Liver (tissue), 3 donors: ENCODE measurements at regions not wholly inside any gene's neighbourhood (a gene's known extent, or its start where the extent isn't known, plus 50 kb on each side); places are given as distances from the start of the nearest gene placed in this dataset.

Experiments used
- FOXA1 ChIP-seq: IDR thresholded peaks from 2 replicates; pipeline ENCODE4 v1.6.1; 2016; ENCODE audit warnings: antibody characterized with exemption
- GABPA ChIP-seq, 2 donors: IDR thresholded peaks in 1 of 2; conservative IDR thresholded peaks in 1 of 2; 2 replicates each; pipeline ENCODE4 v1.6.1; 2016; ENCODE audit warnings: antibody characterized with exemption in 2 of 2, mild to moderate bottlenecking in 1 of 2, moderate library complexity in 1 of 2
- TAF1 ChIP-seq: conservative IDR thresholded peaks from 2 replicates; pipeline ENCODE4 v1.6.1; 2016; ENCODE audit warnings: antibody characterized with exemption, mild to moderate bottlenecking
- TF ChIP-seq, protein P1 (sequence below): fragments of 150-350 bp; IDR thresholded peaks from 2 replicates; pipeline ENCODE4 v1.5.1; 2017; ENCODE audit warnings: improper control_type of control experiment, low read depth, low read length; ENCODE audit not compliant: missing input control
- donor health status: healthy.
- donor health status: healthy.

DNA sequence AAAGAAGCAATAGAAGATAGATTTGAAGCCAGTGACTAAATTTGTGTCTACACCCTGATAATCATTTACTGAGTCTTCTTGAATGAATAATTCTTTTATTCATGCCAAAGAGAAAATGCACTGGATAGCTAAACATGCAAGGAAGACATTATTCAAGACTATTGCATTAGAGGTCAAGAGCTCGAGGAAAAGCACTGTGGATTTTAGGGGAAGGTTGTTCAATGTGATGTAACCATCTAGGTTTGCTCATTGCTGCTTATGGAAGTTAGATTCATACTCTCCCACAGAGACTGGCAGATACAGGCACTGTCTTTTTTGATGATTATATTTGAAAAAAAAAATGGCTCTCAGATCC is 682.1 kb downstream of the KCNA4 start:
- TF ChIP-seq, protein P1, sequence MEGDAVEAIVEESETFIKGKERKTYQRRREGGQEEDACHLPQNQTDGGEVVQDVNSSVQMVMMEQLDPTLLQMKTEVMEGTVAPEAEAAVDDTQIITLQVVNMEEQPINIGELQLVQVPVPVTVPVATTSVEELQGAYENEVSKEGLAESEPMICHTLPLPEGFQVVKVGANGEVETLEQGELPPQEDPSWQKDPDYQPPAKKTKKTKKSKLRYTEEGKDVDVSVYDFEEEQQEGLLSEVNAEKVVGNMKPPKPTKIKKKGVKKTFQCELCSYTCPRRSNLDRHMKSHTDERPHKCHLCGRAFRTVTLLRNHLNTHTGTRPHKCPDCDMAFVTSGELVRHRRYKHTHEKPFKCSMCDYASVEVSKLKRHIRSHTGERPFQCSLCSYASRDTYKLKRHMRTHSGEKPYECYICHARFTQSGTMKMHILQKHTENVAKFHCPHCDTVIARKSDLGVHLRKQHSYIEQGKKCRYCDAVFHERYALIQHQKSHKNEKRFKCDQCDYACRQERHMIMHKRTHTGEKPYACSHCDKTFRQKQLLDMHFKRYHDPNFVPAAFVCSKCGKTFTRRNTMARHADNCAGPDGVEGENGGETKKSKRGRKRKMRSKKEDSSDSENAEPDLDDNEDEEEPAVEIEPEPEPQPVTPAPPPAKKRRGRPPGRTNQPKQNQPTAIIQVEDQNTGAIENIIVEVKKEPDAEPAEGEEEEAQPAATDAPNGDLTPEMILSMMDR, result no peak
- TF ChIP-seq GABPA (IDR thresholded peaks at IDR 0.05 in 1 of 2, conservative IDR thresholded peaks at IDR 0.05 in 1 of 2), result no peak
- TF ChIP-seq FOXA1, result no peak
- no peak for TF ChIP-seq TAF1
